ENCODE measurements at regions not wholly inside any gene's neighbourhood (a gene's known extent, or its start where the extent isn't known, plus 50 kb on each side); places are given as distances from the start of the nearest gene placed in this dataset.

GRCh38 chr5:67693956-67694809 lies 497.6 kb upstream of the CD180 start:
- no peak for DNase-seq (ENCODE audit: low spot score)

- no peak for DNase-seq (ENCODE audit: low spot score)
Measured at GRCh38 chr5:67686746-67687145, 490.1 kb upstream of the CD180 start.

- DNase-seq (ENCODE audit: low spot score) = no peak
Measured at GRCh38 chr5:67681703-67682102, 485.1 kb upstream of the CD180 start.

GRCh38 chr5:67680099-67680498 lies 483.5 kb upstream of the CD180 start:
- DNase-seq (ENCODE audit: low spot score) = no peak

- no peak for DNase-seq (ENCODE audit: low spot score)
Measured at GRCh38 chr5:67679184-67679841, 482.7 kb upstream of the CD180 start.

GRCh38 chr5:67678594-67678993 lies 482.0 kb upstream of the CD180 start:
- no peak for DNase-seq (ENCODE audit: low spot score)

- no peak for DNase-seq (ENCODE audit: low spot score)
Measured at GRCh38 chr5:67677422-67677970, 480.9 kb upstream of the CD180 start.

GRCh38 chr5:67676863-67677262 lies 480.3 kb upstream of the CD180 start:
- DNase-seq (ENCODE audit: low spot score) = no peak

GRCh38 chr5:67674159-67674655 lies 477.6 kb upstream of the CD180 start:
- no peak for DNase-seq (ENCODE audit: low spot score)

GRCh38 chr5:67673618-67674017 lies 477.0 kb upstream of the CD180 start:
- DNase-seq (ENCODE audit: low spot score) = no peak

- DNase-seq (ENCODE audit: low spot score) = no peak
Measured at GRCh38 chr5:67673180-67673579, 476.6 kb upstream of the CD180 start.

- DNase-seq (ENCODE audit: low spot score) = no peak
Measured at GRCh38 chr5:67672636-67673035, 476.0 kb upstream of the CD180 start.

GRCh38 chr5:67669916-67670315 lies 473.3 kb upstream of the CD180 start:
- no peak for DNase-seq (ENCODE audit: low spot score)

GRCh38 chr5:67660149-67660548 lies 463.6 kb upstream of the CD180 start:
- DNase-seq (ENCODE audit: low spot score) = no peak

- DNase-seq (ENCODE audit: low spot score) = no peak
Measured at GRCh38 chr5:67659288-67659687, 462.7 kb upstream of the CD180 start.

GRCh38 chr5:67657055-67657454 lies 460.5 kb upstream of the CD180 start:
- no peak for DNase-seq (ENCODE audit: low spot score)

- DNase-seq (ENCODE audit: low spot score) = no peak
Measured at GRCh38 chr5:67652201-67652600, 455.6 kb upstream of the CD180 start.

GRCh38 chr5:67651180-67651579 lies 454.6 kb upstream of the CD180 start:
- no peak for DNase-seq (ENCODE audit: low spot score)

GRCh38 chr5:67648201-67648671 lies 451.6 kb upstream of the CD180 start:
- no peak for DNase-seq (ENCODE audit: low spot score)

- DNase-seq (ENCODE audit: low spot score) = no peak
Measured at GRCh38 chr5:67647772-67648171, 451.2 kb upstream of the CD180 start.

- DNase-seq (ENCODE audit: low spot score) = no peak
Measured at GRCh38 chr5:67644221-67644920, 447.8 kb upstream of the CD180 start.

GRCh38 chr5:67643536-67643935 lies 446.9 kb upstream of the CD180 start:
- no peak for DNase-seq (ENCODE audit: low spot score)
